Body of pancreas (tissue), 4 donors: ENCODE measurements at regions not wholly inside any gene's neighbourhood (a gene's known extent, or its start where the extent isn't known, plus 50 kb on each side); places are given as distances from the start of the nearest gene placed in this dataset.

Experiments
- CTCF ChIP-seq, 7 experiments: fragments of 450-650 bp in 4 of 7; fragments of 200-600 bp in 3 of 7; sonication (generic) in 3 of 7; IDR thresholded peaks; one replicate each; pipeline ENCODE4 v1.5.1; 2016 to 2019; ENCODE audit warnings: antibody characterized with exemption in 7 of 7
- POLR2A ChIP-seq, 3 donors: fragments of 450-650 bp; IDR thresholded peaks; one replicate each; pipeline ENCODE4 v1.6.1; 2016; ENCODE audit warnings: antibody characterized with exemption in 3 of 3, mild to moderate bottlenecking in 2 of 3

DNA sequence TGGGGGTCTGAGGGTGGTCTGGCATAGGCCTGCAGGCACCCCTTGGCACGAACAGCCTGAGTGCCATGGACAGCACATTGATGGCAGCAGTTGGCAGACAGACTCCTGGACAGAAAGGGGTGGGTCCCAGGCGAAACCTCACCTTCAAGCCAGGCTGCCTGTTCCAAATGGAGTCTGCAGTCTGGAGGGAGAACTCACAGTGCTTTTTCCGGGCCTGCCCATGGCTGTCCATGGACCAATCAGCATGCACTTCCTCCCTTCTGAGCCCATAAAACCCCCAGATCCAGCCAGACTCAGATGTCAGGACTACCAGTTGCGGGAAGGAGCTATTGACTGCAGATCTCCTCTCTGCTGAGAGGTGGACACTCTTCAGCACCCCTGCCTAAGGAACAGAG, 694.6 kb upstream of the ACVR2A start:
- TF ChIP-seq POLR2A (IDR thresholded peaks at IDR 0.05) (no peak), CTCF (IDR thresholded peaks at IDR 0.05) (no peak)
